NCI-H226 (cell line): ENCODE measurements at regions not wholly inside any gene's neighbourhood (a gene's known extent, or its start where the extent isn't known, plus 50 kb on each side); places are given as distances from the start of the nearest gene placed in this dataset.

ENCODE experiments used
- DNase-seq: peaks from one replicate; pipeline ENCODE4 v3.0.0-alpha.2; 2015

DNA sequence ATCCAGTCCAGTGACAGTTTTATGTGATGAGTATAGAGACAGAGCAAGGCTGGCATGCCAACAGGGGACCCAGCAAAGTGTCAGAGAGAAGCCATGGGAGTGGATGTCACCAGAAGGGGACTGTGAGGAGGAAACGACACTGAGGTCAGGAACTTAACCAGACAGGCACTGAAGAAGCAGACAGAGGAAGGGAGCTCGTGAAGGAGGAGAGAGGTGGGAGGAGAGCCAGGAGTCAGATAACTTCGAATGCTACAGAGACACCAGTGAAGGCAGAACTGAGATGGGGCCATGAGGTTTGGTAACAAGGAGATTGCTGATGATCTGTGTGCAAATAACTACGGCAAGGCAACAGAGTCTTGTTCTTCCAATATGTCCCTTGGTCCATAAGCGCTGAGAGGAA, 211.1 kb upstream of the FOXA2 start:
- DNase-seq = peak; percentile 20

DNA sequence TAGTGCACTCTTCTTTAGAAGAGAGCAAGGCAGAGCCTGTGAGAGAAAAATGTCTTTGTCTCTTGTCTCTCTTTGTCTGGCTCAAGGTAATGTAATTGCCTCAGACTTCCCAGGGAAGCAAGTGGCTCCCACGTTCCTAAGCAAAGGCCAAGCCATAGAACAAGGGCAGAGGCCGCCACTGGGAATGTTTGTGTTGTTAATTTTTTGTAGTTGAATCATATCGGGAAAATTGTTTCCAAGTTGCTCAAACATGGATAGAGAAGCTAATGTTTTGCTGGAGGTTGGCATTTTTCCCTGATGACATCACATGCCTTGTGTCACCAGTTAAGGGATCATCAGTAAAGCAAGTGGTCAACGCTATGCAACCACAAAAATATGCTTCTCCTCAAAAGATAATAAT, 211.5 kb upstream of the FOXA2 start:
- DNase-seq = peak; percentile 98

DNA sequence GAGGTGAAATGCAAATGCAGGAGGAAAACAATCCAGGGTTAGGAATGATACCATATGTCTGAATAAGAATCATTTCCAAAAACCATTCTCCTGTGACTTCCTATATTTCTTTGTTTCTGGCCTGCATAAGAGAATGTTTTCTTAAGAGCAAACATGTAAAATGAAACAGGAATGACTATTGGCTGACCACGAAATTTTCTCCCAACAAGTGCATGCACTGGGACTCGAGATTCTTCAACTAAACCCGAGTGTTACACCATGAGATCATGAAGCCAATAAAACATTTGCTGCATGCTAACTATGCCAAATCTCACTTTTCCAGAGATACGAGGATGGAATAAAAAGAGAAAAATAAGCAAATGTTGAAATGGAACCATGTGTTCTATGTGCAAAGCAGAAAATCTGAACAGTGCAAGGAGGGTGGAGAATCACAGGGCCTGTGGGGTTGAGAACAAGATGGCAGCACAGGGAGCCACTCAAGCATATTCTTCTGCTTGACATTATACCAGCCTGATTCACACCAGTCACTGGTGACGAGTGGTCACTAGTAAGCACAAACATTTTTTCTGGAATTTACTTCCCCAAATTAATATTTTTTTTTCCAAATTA, 212.2 kb upstream of the FOXA2 start:
- DNase-seq = peak; percentile 31

- DNase-seq = peak; percentile 84
Measured at GRCh38 chr20:22797103-22797502, 212.7 kb upstream of the FOXA2 start.

DNA sequence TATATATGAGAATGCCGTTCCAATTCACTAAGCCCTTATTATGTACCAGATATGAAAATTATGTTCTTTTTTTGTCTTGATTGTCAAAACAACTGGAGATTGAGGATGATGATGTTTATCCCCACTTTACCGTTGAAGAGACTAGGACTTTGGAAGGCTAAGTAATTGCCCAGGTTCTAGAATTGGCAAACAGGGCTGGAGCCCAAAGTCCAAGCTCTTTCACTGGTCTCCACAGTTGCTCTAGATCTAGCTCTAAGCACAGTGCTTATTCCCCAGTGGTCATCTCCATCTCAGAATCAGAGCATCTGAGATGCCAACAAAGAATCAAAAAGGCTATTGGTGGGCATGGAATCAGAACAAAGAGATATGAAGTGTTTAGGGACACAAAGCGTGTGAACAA, 215.3 kb upstream of the FOXA2 start:
- DNase-seq = no peak

- DNase-seq = no peak
Measured at GRCh38 chr20:22800129-22800528, 215.8 kb upstream of the FOXA2 start.

DNA sequence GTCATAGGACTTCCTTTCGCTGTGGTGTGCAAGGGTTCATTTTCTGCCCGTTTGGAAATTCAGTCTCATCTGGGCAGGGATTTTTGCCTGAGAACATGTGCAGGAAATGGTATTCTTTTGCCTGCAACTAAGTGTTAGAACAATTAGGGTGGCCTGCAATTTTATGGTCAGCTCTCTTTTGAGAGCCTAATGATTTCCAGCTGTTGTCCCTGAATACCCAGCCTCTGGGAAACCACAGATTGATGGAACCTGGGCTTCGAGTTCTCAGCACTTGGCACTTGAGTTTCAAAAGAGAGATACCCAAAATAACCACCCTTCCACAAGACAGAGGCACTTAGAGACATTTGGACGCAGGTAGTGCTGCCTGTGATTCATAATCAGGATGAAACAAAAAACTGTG, 217.2 kb upstream of the FOXA2 start:
- DNase-seq = no peak

- DNase-seq = no peak
Measured at GRCh38 chr20:22802296-22802695, 217.9 kb upstream of the FOXA2 start.

DNA sequence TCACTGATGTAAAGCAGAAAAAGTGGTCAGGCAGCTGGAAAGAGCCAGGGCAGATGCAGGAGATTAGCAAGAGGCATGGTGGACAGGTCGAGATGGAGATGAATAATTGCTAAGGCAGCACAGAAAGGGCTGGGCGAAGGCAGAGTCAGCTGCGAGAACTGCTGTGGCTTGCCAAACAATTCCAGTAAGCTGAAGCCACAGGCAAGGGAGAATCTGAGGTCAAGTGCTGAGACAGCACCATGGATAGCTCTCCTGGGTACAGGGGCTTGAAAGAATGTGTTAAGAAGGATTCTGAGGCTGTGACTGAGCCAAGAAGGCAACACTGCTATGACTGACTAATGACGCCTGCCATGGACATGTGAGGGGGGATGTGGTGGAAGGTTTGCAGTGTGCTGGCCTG, 220.8 kb upstream of the FOXA2 start:
- peak; percentile 76 for DNase-seq

DNA sequence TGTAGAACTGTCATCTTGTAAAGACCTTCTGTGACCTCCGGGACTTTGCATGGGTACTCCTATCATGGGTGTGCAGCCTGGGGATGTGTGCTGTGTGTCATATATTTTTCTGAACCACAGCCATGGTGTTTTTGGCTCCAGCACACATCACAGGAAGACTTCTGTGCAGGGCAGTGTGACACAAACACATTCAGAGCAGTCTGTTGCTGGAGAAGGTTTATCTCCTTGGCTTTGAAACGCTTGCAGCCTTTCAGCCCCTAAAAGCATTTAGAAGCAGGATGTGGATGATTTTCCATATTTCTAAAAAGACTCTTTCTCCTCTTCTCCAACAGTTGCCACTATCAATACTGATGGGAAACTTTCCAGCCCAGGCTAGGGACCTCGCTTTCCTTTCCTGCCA, 221.6 kb upstream of the FOXA2 start:
- DNase-seq = no peak

DNA sequence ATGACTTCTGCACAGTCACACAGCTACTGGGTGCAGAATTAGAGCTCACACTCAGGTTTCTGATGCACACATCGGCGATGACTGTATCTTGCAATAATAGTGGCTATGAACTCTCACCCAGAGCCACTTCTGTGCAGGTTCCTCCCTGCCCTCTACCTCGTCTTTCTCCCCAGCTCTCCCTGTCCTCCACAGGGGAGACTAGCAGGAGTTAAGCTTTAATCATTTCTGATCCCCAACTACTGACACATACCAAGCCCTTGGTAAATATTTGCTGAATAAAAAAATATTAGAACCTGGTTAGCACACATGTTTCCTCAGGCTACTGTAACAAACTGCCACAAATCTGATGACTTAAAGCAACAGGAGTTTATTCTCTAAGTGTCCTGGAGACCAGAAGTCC, 222.7 kb upstream of the FOXA2 start:
- no peak for DNase-seq

DNA sequence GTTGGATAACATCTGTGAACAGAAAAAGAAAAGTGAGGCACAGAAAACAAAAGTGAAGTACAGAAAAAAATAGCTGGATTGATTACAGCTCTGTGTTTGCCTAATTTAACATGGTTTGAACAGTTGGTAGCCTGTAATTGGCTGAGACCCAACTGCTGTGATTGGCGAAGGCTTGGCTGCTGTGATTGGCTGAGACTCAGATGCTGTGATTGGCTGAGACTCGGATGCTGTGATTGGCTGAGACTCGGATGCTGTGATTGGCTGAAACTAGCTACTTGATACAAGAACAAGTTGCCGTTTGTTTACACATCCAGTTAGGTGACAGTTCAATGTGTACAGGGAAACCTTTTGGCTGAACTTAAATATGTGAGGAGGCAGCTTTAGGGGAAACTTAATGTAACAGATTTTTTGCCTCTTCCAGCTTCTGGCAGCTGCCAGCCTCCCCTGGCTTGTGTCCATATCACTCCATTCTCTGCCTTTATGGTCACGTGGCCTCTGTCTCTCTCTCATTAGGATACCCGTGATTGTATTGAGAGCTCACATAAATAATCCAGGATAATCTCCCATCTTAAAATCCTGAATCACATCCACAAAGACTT, 223.4 kb upstream of the FOXA2 start:
- DNase-seq = no peak

GRCh38 chr20:22808628-22809027, 224.3 kb upstream of the FOXA2 start:
- no peak for DNase-seq

- DNase-seq = no peak
Measured at GRCh38 chr20:22810030-22810429, 225.1 kb upstream of the SSTR4 start.

DNA sequence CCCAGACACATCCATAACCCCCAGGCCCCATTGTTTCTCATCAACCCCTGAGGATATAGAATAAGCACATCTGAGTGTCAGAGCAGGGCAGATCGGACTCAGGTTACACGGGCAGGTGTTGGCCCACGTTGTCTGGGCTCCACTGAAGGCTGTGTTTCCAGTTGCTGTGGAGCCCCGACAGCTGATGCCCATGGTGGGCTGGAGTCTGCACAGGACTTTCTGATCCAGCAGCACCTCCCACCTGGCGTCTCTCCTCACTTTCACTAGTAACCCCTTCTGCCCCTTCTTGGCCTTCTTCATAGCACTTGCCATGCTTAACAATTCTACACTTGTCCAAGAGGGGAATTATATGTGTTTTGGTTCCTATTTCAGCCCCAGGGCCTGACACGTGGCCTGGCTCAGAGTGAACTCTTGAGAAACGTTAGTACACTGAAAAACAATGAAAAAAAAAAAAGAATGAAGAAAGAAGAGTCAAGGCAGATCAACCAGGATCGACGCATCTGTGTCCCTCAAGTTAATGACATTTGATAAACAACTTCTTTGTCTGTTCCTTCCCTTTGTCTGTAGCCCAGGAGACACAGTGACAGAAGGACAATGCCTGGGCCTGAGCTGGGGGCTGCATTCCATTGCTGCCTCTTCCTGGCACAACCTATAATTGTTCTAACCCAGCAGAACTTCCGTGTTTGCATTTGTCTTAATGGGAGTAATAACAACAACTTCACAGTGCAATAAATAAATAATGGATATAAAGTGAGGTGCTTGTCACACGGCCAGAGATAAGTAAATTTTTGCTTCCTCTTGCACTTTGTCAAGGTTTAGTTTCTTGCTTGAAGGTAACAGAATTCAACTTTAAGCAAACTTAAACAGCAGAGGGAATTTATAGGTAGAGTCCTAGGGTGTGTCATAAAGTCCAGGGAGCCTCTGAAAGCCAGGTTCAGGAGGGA, 224.2 kb upstream of the SSTR4 start:
- DNase-seq = no peak

DNA sequence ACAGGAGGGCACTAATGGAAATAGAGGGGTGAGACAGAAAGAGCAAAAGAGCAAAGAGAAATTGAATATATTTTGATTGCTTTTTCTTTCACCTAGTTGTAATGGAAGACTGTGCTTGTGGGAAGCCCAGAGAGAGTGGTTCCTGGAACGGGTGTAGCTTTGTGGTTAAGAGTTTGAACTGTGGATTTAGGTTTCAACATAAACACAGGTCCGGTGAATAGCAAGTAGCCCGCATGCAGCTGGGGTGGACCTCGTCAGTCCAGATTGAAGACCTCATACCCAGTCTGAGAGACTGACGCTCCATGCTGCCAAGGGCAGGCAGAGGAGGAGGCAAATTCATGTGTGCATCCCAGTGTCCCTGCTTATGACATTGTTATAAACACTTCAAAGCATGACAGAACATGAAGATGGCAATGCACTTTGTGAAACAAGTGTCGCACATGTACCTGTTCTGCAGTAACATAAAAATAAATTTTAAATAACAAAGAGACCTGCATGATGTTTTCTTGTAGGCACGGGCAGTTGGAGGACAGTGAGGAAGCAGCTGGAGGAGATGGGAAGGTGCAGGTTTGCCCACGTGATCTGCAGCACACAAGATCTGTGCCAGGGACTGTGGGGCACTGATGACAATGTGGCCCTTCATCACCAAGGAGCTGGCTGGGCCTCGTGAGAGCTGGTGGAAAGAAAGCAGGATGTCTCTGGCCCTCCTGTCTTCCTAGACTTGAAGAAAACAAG, 220.5 kb upstream of the SSTR4 start:
- DNase-seq = no peak

GRCh38 chr20:22815206-22815551, 219.9 kb upstream of the SSTR4 start:
- no peak for DNase-seq

GRCh38 chr20:22815603-22816315, 219.4 kb upstream of the SSTR4 start:
- DNase-seq = no peak

DNA sequence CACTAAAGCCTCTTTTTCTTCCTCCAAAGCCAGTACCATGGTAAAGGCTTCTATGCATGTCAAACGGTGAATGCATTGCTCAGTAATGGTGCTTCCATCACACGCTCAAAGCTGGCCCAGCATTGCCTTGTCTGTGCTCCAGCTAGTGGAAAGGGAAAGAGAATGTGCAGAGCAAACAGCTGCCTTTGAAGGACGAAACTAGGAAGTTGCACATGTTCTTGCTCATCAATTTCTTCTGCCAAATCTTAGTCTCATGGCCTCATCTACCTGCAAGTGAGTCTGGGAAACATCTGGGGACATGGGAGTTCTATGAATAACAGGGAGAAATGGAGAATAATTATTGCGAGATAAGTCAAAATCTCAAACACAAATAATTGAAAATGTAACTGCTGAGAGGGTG, 216.5 kb upstream of the SSTR4 start:
- DNase-seq = no peak

DNA sequence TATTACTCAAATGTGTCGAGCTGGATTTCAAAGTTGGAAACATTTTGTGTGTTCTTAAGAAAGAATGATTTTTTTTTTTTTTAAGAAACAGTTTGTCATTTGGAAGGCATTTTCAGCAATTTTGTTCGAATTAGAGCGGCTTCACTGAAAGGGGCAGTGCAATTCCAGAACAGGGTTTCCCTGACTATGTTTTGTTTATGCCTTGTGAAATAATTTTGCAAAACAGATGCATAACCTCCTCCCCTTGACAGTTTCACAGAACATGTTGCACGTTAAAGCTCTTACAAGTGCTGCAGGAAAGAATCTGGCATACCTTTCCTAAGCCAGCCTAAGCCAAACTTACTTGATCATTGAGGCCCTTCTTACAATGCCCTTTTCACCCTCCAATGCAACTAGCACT, 216.0 kb upstream of the SSTR4 start:
- no peak for DNase-seq

DNA sequence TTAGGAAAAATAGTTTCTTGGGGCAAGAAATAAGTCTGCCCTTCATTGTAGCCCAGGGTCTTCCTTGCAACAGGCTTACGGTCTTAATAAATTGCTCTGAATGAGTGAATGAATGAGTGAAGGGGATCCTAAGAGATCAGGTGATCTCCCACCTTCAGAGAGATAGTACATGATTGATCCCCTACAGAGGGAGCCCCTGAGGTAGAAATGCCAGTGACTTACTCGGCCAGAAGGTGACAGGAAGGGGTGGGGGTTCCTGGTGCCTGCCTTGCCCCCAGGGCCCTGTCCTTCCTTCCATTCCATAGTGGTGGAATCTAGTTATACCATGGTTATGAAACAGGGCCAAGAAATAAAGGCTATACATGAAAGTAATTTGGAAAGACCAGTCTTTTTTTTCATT, 215.3 kb upstream of the SSTR4 start:
- DNase-seq = no peak

- no peak for DNase-seq
Measured at GRCh38 chr20:22821081-22821727, 213.9 kb upstream of the SSTR4 start.
